ENCODE measurements at regions not wholly inside any gene's neighbourhood (a gene's known extent, or its start where the extent isn't known, plus 50 kb on each side); places are given as distances from the start of the nearest gene placed in this dataset.

DNA sequence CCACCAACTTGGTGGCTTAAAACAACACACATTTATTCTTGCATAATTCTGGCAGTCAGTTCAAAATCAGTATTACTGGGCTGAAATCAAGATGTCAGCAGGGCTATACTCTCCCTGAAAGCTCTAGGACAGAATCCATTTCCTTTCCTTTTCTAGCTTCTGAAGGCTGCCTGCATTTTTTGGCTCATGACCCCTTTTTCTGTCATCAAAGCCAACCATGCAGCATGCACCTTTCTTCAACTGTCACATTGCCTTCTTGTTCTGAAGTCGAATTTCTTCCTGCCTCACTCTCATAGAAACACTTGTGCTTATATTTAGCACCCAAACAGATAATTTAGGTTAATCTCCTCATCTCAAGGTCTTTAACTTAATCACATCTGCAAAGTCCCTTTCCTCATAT is 79.8 kb upstream of the PPP1R2C start:
- H3K4me3 ChIP-seq (ENCODE audit: low read depth, low read length): no peak overlapping the region
- TF ChIP-seq, protein P1, sequence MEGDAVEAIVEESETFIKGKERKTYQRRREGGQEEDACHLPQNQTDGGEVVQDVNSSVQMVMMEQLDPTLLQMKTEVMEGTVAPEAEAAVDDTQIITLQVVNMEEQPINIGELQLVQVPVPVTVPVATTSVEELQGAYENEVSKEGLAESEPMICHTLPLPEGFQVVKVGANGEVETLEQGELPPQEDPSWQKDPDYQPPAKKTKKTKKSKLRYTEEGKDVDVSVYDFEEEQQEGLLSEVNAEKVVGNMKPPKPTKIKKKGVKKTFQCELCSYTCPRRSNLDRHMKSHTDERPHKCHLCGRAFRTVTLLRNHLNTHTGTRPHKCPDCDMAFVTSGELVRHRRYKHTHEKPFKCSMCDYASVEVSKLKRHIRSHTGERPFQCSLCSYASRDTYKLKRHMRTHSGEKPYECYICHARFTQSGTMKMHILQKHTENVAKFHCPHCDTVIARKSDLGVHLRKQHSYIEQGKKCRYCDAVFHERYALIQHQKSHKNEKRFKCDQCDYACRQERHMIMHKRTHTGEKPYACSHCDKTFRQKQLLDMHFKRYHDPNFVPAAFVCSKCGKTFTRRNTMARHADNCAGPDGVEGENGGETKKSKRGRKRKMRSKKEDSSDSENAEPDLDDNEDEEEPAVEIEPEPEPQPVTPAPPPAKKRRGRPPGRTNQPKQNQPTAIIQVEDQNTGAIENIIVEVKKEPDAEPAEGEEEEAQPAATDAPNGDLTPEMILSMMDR (IDR thresholded peaks at IDR 0.05; ENCODE audit: low read depth, low read length): no peak

DNA sequence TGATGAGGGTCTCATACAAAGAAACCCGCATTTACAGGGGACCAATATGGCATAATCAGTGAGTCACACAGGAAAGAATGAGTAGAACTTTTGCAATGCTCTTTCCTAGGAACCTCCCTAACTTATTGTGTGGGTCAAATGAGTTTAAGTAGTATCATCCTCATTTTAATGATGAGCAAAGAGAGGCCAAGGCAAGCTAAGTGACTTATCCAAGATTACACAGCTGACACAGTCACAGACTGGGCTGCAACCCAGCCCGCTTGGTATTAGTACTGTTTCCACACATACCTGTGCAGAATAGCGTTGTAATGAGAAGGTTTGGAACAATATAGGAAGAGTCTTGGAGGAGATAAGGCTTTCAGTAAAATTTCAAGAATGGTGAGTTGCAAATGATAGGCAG is 91.0 kb upstream of the PPP1R2C start:
- no peak overlapping the region for H3K4me3 ChIP-seq (ENCODE audit: low read depth, low read length)
- TF ChIP-seq, protein P1 (IDR thresholded peaks at IDR 0.05; ENCODE audit: low read depth, low read length): no peak

DNA sequence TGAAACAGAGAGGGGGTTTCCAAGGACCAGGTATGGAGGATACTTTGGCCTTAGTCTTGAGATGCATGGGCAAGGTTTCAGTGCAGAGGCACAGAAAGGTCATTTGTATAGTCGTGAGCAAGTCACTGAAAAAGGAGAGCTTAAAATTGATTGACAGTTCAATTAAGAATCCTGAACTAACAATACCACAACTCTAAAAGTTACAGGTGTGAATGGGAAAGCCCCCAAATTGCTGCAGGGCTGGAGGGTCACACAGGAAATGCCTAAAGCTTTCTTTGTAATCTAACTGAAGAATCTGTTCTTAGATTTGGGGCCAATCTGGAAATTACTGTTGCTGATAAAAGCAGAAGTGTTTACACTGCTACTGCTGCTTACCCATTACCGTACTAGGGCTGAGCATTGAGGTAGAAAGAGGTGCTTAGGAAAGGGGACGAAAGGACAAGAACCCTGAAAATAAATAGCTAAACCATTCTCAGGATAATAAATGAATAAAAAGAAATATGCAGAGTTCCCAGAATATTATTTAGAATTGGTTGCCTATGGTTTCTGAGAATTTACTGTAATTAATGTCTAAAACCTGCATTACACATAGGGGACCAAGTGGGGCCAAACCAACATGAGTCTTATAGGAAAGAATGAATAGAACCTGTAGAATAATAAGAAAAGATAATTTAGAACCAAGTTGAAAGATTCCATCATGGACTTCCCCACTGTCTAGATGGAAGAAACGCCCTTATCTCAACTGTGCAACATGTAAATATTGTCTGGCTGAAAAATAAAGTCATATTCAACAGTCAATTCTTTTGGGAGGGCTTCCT is 91.9 kb upstream of the PPP1R2C start:
- H3K4me3 ChIP-seq (ENCODE audit: low read depth, low read length): no peak overlapping the region
- TF ChIP-seq, protein P1 (IDR thresholded peaks at IDR 0.05; ENCODE audit: low read depth, low read length): no peak

DNA sequence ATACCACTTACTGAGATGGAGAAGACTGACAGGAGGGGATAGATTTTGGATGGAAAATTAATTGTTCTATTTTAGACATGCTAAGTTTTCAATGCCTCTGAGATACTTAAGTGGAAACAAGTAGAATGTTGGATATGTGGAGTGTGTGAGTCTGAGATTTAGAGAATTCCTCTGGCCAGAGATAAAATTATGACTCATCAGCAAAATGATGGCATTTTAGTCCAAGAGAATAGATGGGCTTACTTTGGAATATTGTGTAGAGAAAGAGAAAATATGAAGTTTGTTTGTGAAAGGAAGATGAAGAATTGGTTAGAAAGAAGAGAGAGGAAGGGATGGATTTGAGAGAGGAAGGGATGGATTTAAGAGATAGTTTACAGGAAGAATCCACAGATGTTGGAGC is 108.6 kb upstream of the PPP1R2C start:
- no peak overlapping the region for H3K4me3 ChIP-seq (ENCODE audit: low read depth, low read length)
- TF ChIP-seq, protein P1 (IDR thresholded peaks at IDR 0.05; ENCODE audit: low read depth, low read length): no peak

DNA sequence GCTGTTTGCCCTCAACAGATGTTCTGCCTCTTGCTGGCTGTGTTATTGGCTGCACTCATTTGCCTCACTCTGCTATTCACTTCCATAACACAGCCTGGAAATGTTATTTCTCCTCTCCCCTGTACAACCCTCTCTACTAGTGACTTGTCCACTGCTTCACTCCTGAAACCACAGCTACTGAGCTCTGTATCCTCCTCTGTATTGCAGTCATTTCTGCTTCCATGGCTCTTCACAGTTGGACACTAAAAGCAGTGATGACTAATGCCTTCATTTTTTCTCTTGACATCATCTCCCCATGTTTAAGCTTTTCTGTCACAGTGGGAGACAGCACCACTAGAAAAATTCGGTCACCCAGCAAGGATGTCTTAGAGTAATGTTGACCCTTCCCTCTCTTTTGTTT is 123.0 kb upstream of the PPP1R2C start:
- no peak overlapping the region for H3K4me3 ChIP-seq (ENCODE audit: low read depth, low read length)
- TF ChIP-seq, protein P1 (IDR thresholded peaks at IDR 0.05; ENCODE audit: low read depth, low read length): no peak

DNA sequence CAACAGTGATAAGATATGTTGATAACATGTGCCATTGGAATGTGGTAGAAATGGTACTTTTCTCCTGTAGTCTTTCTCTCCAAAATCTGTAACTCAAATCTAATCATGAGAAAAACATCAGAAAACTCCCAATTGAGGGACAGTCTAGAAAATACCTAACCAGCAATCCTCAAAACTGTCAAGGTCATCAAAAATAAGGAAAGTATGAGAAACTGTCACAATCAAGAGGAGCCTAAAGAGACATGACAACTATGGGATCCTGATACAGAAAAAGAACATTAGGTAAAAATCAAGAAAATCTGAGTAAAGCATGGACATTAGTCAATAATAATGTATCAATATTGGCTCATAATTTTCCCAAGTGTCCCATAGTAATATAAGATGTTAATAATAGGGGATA is 124.5 kb upstream of the PPP1R2C start:
- TF ChIP-seq, protein P1 (IDR thresholded peaks at IDR 0.05; ENCODE audit: low read depth, low read length): no peak

DNA sequence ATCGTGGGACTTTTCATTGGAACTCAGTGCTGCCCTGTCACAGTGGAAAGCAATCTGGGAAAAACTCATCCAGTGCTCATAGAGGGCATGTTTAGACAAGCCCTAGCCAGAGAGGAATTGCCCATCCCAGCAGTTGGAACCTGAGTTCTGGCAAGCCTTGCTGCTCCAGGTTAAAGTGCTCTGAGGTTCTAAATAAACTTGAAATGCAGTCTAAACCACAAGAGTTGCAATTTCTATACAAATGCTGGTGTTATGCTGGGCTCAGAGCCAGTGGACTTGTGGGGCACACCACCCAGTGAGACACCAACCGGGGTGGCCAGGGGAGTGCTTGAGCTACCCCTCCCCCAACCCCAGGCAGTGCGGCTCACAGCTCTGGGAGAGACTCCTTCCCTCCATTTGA is 142.8 kb upstream of the PPP1R2C start:
- TF ChIP-seq, protein P1 (IDR thresholded peaks at IDR 0.05; ENCODE audit: low read depth, low read length): no peak
- H3K4me3 ChIP-seq (ENCODE audit: low read depth, low read length): no peak overlapping the region

More for the DNA sequence above, 124.5 kb upstream of the PPP1R2C start:
- no peak overlapping the region for H3K4me3 ChIP-seq (ENCODE audit: low read depth, low read length)

All from WI38 (cell line).